ENCODE measurements at regions not wholly inside any gene's neighbourhood (a gene's known extent, or its start where the extent isn't known, plus 50 kb on each side); places are given as distances from the start of the nearest gene placed in this dataset.

- H2AFZ ChIP-seq (ENCODE audit: low read length): no peak overlapping the region
- H2BK15ac ChIP-seq (ENCODE audit: low read length): no peak overlapping the region
- POLR2A ChIA-PET (ENCODE audit: partially characterized antibody): no interaction called here
- no peak overlapping the region for H4K8ac ChIP-seq (ENCODE audit: extremely low read depth, insufficient read depth, low read length)
- no peak overlapping the region for H2BK5ac ChIP-seq (ENCODE audit: low read depth, low read length)
- H4K91ac ChIP-seq (replicated peaks; ENCODE audit: insufficient read length, low read length): no peak overlapping the region
- H2BK120ac ChIP-seq (replicated peaks; ENCODE audit: low read depth, low read length): no peak overlapping the region
- no peaks in the 10 kb centered on the region for H3K36me3 ChIP-seq (ENCODE audit: control insufficient read depth in 2 of 4, insufficient read depth in 4 of 4, low read length in 3 of 4)
- no peak overlapping the region for H3K4ac ChIP-seq (replicated peaks; ENCODE audit: insufficient read length, low read depth, low read length)
- no peaks in the 10 kb centered on the region for H3K9me3 ChIP-seq (ENCODE audit: insufficient read depth in 2 of 2, low read depth in 1 of 2, low read length in 1 of 2)
- no peaks in the 10 kb centered on the region for H3K27me3 ChIP-seq (replicated peaks in 1 of 4; ENCODE audit: control insufficient read depth in 3 of 4, extremely low read depth in 1 of 4, insufficient read depth in 3 of 4, low read length in 3 of 4)
- no peak overlapping the region for H3K56ac ChIP-seq (replicated peaks; ENCODE audit: insufficient read length, low read depth, low read length)
- H3K4me1 ChIP-seq (replicated peaks in 1 of 4; ENCODE audit: control insufficient read depth in 3 of 4, insufficient read depth in 4 of 4, low read length in 3 of 4): no peaks in the 10 kb centered on the region
- no peak overlapping the region for H2BK12ac ChIP-seq (ENCODE audit: low read depth, low read length)
- H3K14ac ChIP-seq (ENCODE audit: insufficient read length): no peak overlapping the region
- no peak overlapping the region for H4K5ac ChIP-seq (ENCODE audit: insufficient read length, low read depth, low read length)
- H2BK20ac ChIP-seq (ENCODE audit: low read length): no peak overlapping the region
- CTCF ChIA-PET (ENCODE audit: partially characterized antibody): interaction anchor here (0.5 kb wide), 1 partner anchor 38 kb away, joined by 3 read pairs; no protein-coding TSS in a partner anchor
- no peaks in the 10 kb centered on the region for H3K23me2 ChIP-seq (ENCODE audit: low read depth, low read length)
- no peak overlapping the region for H3K27ac ChIP-seq (ENCODE audit: low read depth, low read length)
- DNase-seq (ENCODE audit: low read depth in 1 of 2, low spot score in 2 of 2) (no peak), FAIRE-seq (no peak)
- H3K23ac ChIP-seq (ENCODE audit: insufficient read length): no peak overlapping the region
- no peak overlapping the region for H3K9ac ChIP-seq (replicated peaks in 1 of 4; ENCODE audit: extremely low read depth in 1 of 4, low read depth in 3 of 4, low read length in 3 of 4)
- no peaks in the 10 kb centered on the region for H4K20me1 ChIP-seq (replicated peaks in 1 of 2; ENCODE audit: control insufficient read depth in 1 of 2, insufficient read depth in 2 of 2, low read length in 2 of 2)
- H2AK5ac ChIP-seq (ENCODE audit: low read depth, low read length): no peak overlapping the region
- H3K4me3 ChIP-seq (ENCODE audit: extremely low read depth in 1 of 4, insufficient read depth in 2 of 4, low read depth in 3 of 4, low read length in 4 of 4): no peak overlapping the region
- H3K18ac ChIP-seq (ENCODE audit: extremely low read depth, low read length): no peak overlapping the region
- no peaks in the 10 kb centered on the region for H3K79me1 ChIP-seq (ENCODE audit: low read depth, low read length)
- no peak overlapping the region for H3K4me2 ChIP-seq (ENCODE audit: insufficient read depth in 1 of 2, low read depth in 2 of 2, low read length in 2 of 2)
- WGBS, 2 experiments (ENCODE audit: extremely low coverage in 1 of 2, insufficient coverage in 1 of 2, insufficient read length in 1 of 2, insufficient replicate concordance in 2 of 2, low coverage in 1 of 2, low lambda C conversion rate in 2 of 2, missing lambda C conversion rate in 1 of 2): 92% methylated on average over 4 of the region's 4 CpGs; no CpG with 5 or more reads in 1 of the 2 experiments
- H3K79me2 ChIP-seq (ENCODE audit: control insufficient read depth in 1 of 2, insufficient read depth in 2 of 2, low read length in 2 of 2): no peaks in the 10 kb centered on the region
- TF ChIP-seq TAF7 (optimal IDR thresholded peaks at IDR 0.05; ENCODE audit: borderline replicate concordance, low read depth, low read length) (no peak), NANOG (IDR thresholded peaks at IDR 0.05; ENCODE audit: insufficient read depth, low read depth, low read length, poor library complexity, severe bottlenecking) (no peak), HDAC2 (IDR thresholded peaks at IDR 0.05; ENCODE audit: borderline replicate concordance in 1 of 2, low read depth in 2 of 2, low read length in 2 of 2) (no peak), CBX5 (IDR thresholded peaks at IDR 0.05; ENCODE audit: low read depth, low read length) (no peak), POU5F1 (IDR thresholded peaks at IDR 0.05; ENCODE audit: low read depth, low read length) (no peak), CTCF (IDR thresholded peaks at IDR 0.05; ENCODE audit: control extremely low read depth in 1 of 3, insufficient read depth in 1 of 3, low read depth in 1 of 3, low read length in 3 of 3) (no peak), CHD1 (IDR thresholded peaks at IDR 0.05; ENCODE audit: low read depth, low read length) (no peak), BACH1 (IDR thresholded peaks at IDR 0.05; ENCODE audit: low read length) (no peak), JUN (IDR thresholded peaks at IDR 0.05; ENCODE audit: low read depth, low read length) (no peak)
Observed at GRCh38 chr1:219352961-219353651, 179.4 kb downstream of the LYPLAL1 start.
